ENCODE measurements at regions not wholly inside any gene's neighbourhood (a gene's known extent, or its start where the extent isn't known, plus 50 kb on each side); places are given as distances from the start of the nearest gene placed in this dataset.

DNA sequence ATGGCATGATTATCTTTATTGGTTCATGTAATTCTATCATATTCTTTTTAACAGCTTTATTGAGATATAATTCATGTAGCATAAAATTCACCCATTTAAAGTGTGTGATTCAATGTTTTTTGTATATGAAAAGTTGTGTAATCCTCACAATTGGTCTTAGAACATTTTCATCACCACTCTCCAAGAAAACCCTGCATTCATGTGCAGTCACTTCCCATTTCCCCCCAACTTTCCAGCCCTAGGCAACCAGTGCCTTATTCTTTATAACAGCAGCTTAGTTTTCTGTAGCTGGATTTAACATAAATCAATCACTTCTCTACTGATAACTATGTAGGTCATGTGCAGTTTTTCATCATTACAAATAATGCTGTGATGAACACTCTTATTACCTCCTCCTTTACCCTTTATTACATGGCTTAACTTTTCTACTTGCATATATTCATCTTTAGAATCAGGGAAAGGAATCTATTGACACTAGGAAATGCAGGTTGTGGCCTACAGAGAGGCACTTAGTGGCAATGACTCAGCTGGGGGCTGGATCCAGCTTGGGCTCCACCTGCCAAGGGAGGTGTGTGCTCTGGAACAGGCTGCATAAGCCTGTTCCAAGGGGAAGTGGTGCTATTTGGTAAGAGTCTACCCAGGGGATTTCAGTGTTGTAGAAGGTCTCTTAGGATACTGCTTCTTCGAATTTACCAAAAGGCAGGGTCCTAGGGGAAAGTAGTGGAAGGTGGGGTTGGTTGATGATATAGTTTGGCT is 89.1 kb downstream of the ETAA1 start:
- Histone ChIP-seq H3K4me2 (ENCODE audit: low read length) (no peak overlapping the region), H3K9me3 (ENCODE audit: control insufficient read depth in 1 of 2, insufficient read depth in 1 of 2, low read depth in 1 of 2, low read length in 2 of 2) (no peaks in the 10 kb centered on the region), H3K36me3 (ENCODE audit: control insufficient read depth in 1 of 2, insufficient read depth in 2 of 2, low read length in 2 of 2) (no peaks in the 10 kb centered on the region), H3K9ac (ENCODE audit: low read length) (no peak overlapping the region), H3K79me2 (ENCODE audit: insufficient read depth, low read length) (no peaks in the 10 kb centered on the region), H3K9me2 (ENCODE audit: insufficient read depth) (no peaks in the 10 kb centered on the region), H3K4me3 (replicated peaks in 1 of 2; ENCODE audit: low read depth in 1 of 2, low read length in 2 of 2) (no peak overlapping the region), H4K20me1 (ENCODE audit: insufficient read depth) (no peaks in the 10 kb centered on the region), H3K27ac (ENCODE audit: low read depth, low read length) (no peak overlapping the region), H3K4me1 (ENCODE audit: control insufficient read depth in 1 of 2, insufficient read depth in 2 of 2, low read length in 2 of 2) (no peaks in the 10 kb centered on the region), H3K27me3 (ENCODE audit: insufficient read depth, low read length) (peaks cover 4% of the 10 kb centered on the region; the same call in 1 of the 2 replicates), H2AFZ (ENCODE audit: low read depth, low read length, poor library complexity, severe bottlenecking) (no peak overlapping the region)
- no peak for DNase-seq (ENCODE audit: low read depth, low spot score)
- no TSS peak for BruUV-seq (replicated peaks)
- ChIA-PET POLR2A (no interaction called here), RAD21 (ENCODE audit: low non-redundant PET in 1 of 2, low total read pairs in 2 of 2, uncharacterized antibody in 2 of 2, unreplicated experiment in 2 of 2) (no interaction called here), CTCF (no interaction called here)
- intact Hi-C loops (cut with micrococcal nuclease): no loop called here
- ATAC-seq: no peak
- no peak for TF ChIP-seq EZH2 (IDR thresholded peaks at IDR 0.05)
- TF ChIP-seq ELF1 (IDR thresholded peaks at IDR 0.05; ENCODE audit: borderline replicate concordance, low read depth): no peak
- TF ChIP-seq FOSL1 (IDR thresholded peaks at IDR 0.05; ENCODE audit: low read depth): no peak
- TF ChIP-seq ZNF274 (IDR thresholded peaks at IDR 0.05; ENCODE audit: low read depth, low read length): no peak
- TF ChIP-seq, protein P1, sequence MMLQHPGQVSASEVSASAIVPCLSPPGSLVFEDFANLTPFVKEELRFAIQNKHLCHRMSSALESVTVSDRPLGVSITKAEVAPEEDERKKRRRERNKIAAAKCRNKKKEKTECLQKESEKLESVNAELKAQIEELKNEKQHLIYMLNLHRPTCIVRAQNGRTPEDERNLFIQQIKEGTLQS (IDR thresholded peaks at IDR 0.05): no peak
- no peak for TF ChIP-seq RAD21 (IDR thresholded peaks at IDR 0.05; ENCODE audit: low read depth)
- TF ChIP-seq MAX (IDR thresholded peaks at IDR 0.05): no peak
- no peak for TF ChIP-seq TCF7L2 (IDR thresholded peaks at IDR 0.05; ENCODE audit: borderline replicate concordance, extremely low read depth, insufficient read depth, insufficient read length)
- TF ChIP-seq CBX3 (IDR thresholded peaks at IDR 0.05; ENCODE audit: low read depth): no peak
- no peak for TF ChIP-seq POLR2AphosphoS5 (IDR thresholded peaks at IDR 0.05; ENCODE audit: low read depth, low read length)
- no peak for TF ChIP-seq SP1 (IDR thresholded peaks at IDR 0.05; ENCODE audit: low read depth)
- no peak for TF ChIP-seq SRF (IDR thresholded peaks at IDR 0.05; ENCODE audit: low read depth)

All from HCT116 (cell line).